Mesenchymal stem cell (in vitro differentiated cells and primary cell): ENCODE measurements at regions not wholly inside any gene's neighbourhood (a gene's known extent, or its start where the extent isn't known, plus 50 kb on each side); places are given as distances from the start of the nearest gene placed in this dataset.
"Not testable (repeated sequence)": the region's sequence is repeated elsewhere in the genome, so short reads cannot be mapped to it uniquely, and the experiment has no call there.

Experiments
- DNase-seq: peaks from one replicate; pipeline ENCODE4 v3.0.0-alpha.2; 2013
- H2AFZ ChIP-seq: one replicate; pipeline ENCODE4 v1.6.1; 2013; ENCODE audit warnings: low read depth, mild to moderate bottlenecking, control low read depth, inconsistent platforms, low read length, moderate library complexity
- H2AK5ac ChIP-seq: 2 replicates; pipeline ENCODE4 v1.6.1; 2013; ENCODE audit warnings: low read length, moderate library complexity, mild to moderate bottlenecking, inconsistent platforms; ENCODE audit not compliant: severe bottlenecking
- H2BK120ac ChIP-seq: one replicate; pipeline ENCODE4 v1.6.1; 2013; ENCODE audit warnings: low read depth, mild to moderate bottlenecking, inconsistent platforms, low read length, moderate library complexity
- H2BK12ac ChIP-seq, 2 experiments: one replicate each; pipeline ENCODE4 v1.6.1; 2013; ENCODE audit warnings: inconsistent platforms in 2 of 2, low read length in 2 of 2, mild to moderate bottlenecking in 2 of 2, moderate library complexity in 2 of 2, control low read depth in 1 of 2
- H2BK15ac ChIP-seq: one replicate; pipeline ENCODE4 v1.6.1; 2013; ENCODE audit warnings: mild to moderate bottlenecking, low read depth, inconsistent platforms; ENCODE audit not compliant: poor library complexity, severe bottlenecking
- H2BK5ac ChIP-seq: 2 replicates; pipeline ENCODE4 v1.6.1; 2013; ENCODE audit warnings: low read depth, mild to moderate bottlenecking, low read length, control low read depth, inconsistent platforms; ENCODE audit not compliant: poor library complexity, severe bottlenecking
- H3K14ac ChIP-seq, 2 experiments: one replicate each; pipeline ENCODE4 v1.6.1; 2013; ENCODE audit warnings: inconsistent platforms in 2 of 2, low read length in 2 of 2, control low read depth in 1 of 2, mild to moderate bottlenecking in 1 of 2, moderate library complexity in 1 of 2
- H3K18ac ChIP-seq, 2 experiments: one replicate each; pipeline ENCODE4 v1.6.1; 2013; ENCODE audit warnings: inconsistent platforms in 2 of 2, low read length in 2 of 2, control low read depth in 1 of 2, low read depth in 1 of 2, mild to moderate bottlenecking in 1 of 2
- H3K23ac ChIP-seq, 2 experiments: one replicate each; pipeline ENCODE4 v1.6.1; 2013; ENCODE audit warnings: inconsistent platforms in 2 of 2, low read length in 2 of 2, mild to moderate bottlenecking in 2 of 2, moderate library complexity in 2 of 2, control low read depth in 1 of 2
- H3K27ac ChIP-seq: 2 replicates; pipeline ENCODE4 v1.5.1; 2013; ENCODE audit warnings: mild to moderate bottlenecking, moderate library complexity, low read length, control low read depth, inconsistent platforms; ENCODE audit not compliant: poor library complexity, severe bottlenecking
- H3K27me3 ChIP-seq, 2 experiments: 2 replicates each; pipeline versions ENCODE4 v1.6.1 to v1.7.0; 2013; ENCODE audit warnings: low read length in 2 of 2, mild to moderate bottlenecking in 2 of 2, moderate library complexity in 2 of 2, control low read depth in 1 of 2, inconsistent platforms in 1 of 2; ENCODE audit not compliant: control insufficient read depth in 1 of 2, insufficient read depth in 1 of 2
- H3K36me3 ChIP-seq, 2 experiments: 2 replicates each; pipeline versions ENCODE4 v1.6.1 to v1.7.0; 2013; ENCODE audit warnings: low read length in 2 of 2, control low read depth in 1 of 2, inconsistent platforms in 1 of 2, low read depth in 1 of 2, mild to moderate bottlenecking in 1 of 2; ENCODE audit not compliant: insufficient read depth in 2 of 2, control insufficient read depth in 1 of 2
- H3K4ac ChIP-seq, 2 experiments: one replicate each; pipeline ENCODE4 v1.6.1; 2013; ENCODE audit warnings: inconsistent platforms in 2 of 2, low read length in 2 of 2, mild to moderate bottlenecking in 2 of 2, moderate library complexity in 2 of 2, control low read depth in 1 of 2, low read depth in 1 of 2
- H3K4me1 ChIP-seq: 2 replicates; pipeline ENCODE4 v1.6.1; 2013; ENCODE audit warnings: low read depth, low read length, control low read depth; ENCODE audit not compliant: control insufficient read depth, insufficient read depth
- H3K4me2 ChIP-seq: 2 replicates; pipeline ENCODE4 v1.6.1; 2013; ENCODE audit warnings: low read length, mild to moderate bottlenecking, inconsistent platforms; ENCODE audit not compliant: poor library complexity, severe bottlenecking
- H3K4me3 ChIP-seq, 2 experiments: 2 replicates each; pipeline versions ENCODE4 v1.5.1 to v1.7.0; 2013; ENCODE audit warnings: low read length in 2 of 2, mild to moderate bottlenecking in 2 of 2, control low read depth in 1 of 2, low read depth in 1 of 2; ENCODE audit not compliant: insufficient read depth in 1 of 2
- H3K79me1 ChIP-seq: replicated peaks from 2 replicates; pipeline ENCODE4 v1.6.1; 2013; ENCODE audit warnings: mild to moderate bottlenecking, control low read depth, low read length, inconsistent platforms; ENCODE audit not compliant: poor library complexity, severe bottlenecking
- H3K9ac ChIP-seq: 2 replicates; pipeline ENCODE4 v1.7.0; 2013; ENCODE audit warnings: mild to moderate bottlenecking, low read length, moderate library complexity
- H3K9me3 ChIP-seq: 2 replicates; pipeline ENCODE4 v1.7.0; 2013; ENCODE audit warnings: mild to moderate bottlenecking, low read length; ENCODE audit not compliant: control insufficient read depth
- H4K8ac ChIP-seq: one replicate; pipeline ENCODE4 v1.6.1; 2013; ENCODE audit warnings: inconsistent platforms, mild to moderate bottlenecking, low read length, moderate library complexity
- H4K91ac ChIP-seq: one replicate; pipeline ENCODE4 v1.6.1; 2013; ENCODE audit warnings: mild to moderate bottlenecking, low read length, inconsistent platforms
- WGBS: methylation state at CpG from one replicate; pipeline ENCODE4 v1.1.7; 2013; ENCODE audit warnings: mixed read lengths; 5-methylcytosine and 5-hydroxymethylcytosine counted together

- H3K18ac ChIP-seq, H2AFZ ChIP-seq, H3K27me3 ChIP-seq, H3K27ac ChIP-seq, H4K91ac ChIP-seq, H3K4ac ChIP-seq, H2AK5ac ChIP-seq, H3K23ac ChIP-seq, H3K9ac ChIP-seq, H3K79me1 ChIP-seq, H3K9me3 ChIP-seq, H3K4me3 ChIP-seq, H3K14ac ChIP-seq, H3K4me2 ChIP-seq, H3K36me3 ChIP-seq, H3K4me1 ChIP-seq, DNase-seq, H2BK120ac ChIP-seq, H2BK12ac ChIP-seq, H2BK5ac ChIP-seq, H2BK15ac ChIP-seq, H4K8ac ChIP-seq: not testable (repeated sequence)
- 42% methylated on average over 1 of the region's 1 CpG for WGBS
Measured at GRCh38 chr21:9969399-9969798, 552.0 kb upstream of the TPTE start.

- not testable (repeated sequence) for H3K36me3 ChIP-seq, H3K4ac ChIP-seq, H3K18ac ChIP-seq, DNase-seq, H2BK12ac ChIP-seq, H3K9ac ChIP-seq, H3K79me1 ChIP-seq, H3K23ac ChIP-seq, H2AFZ ChIP-seq, H3K4me1 ChIP-seq, H3K27me3 ChIP-seq, H3K27ac ChIP-seq, H3K9me3 ChIP-seq, H3K4me3 ChIP-seq, H2BK15ac ChIP-seq, H3K14ac ChIP-seq, H2BK120ac ChIP-seq, H4K91ac ChIP-seq, H2AK5ac ChIP-seq, H3K4me2 ChIP-seq, H2BK5ac ChIP-seq, H4K8ac ChIP-seq
- no CpG with 5 or more reads among the region's 1 CpG for WGBS
Measured at GRCh38 chr21:9972018-9972417, 549.4 kb upstream of the TPTE start.

- H2BK5ac ChIP-seq, H2BK15ac ChIP-seq, H3K4ac ChIP-seq, H3K4me1 ChIP-seq, H3K9me3 ChIP-seq, H3K4me2 ChIP-seq, H2BK12ac ChIP-seq, H2BK120ac ChIP-seq, H3K9ac ChIP-seq, H3K36me3 ChIP-seq, H3K23ac ChIP-seq, H2AFZ ChIP-seq, H3K27ac ChIP-seq, H4K91ac ChIP-seq, H2AK5ac ChIP-seq, H3K4me3 ChIP-seq, H3K14ac ChIP-seq, DNase-seq, H3K27me3 ChIP-seq, H3K79me1 ChIP-seq, H4K8ac ChIP-seq, H3K18ac ChIP-seq: not testable (repeated sequence)
- WGBS, result 61% methylated on average over 4 of the region's 4 CpGs
Measured at GRCh38 chr21:9978371-9978770, 543.0 kb upstream of the TPTE start.

GRCh38 chr21:9997507-9997906, 523.9 kb upstream of the TPTE start:
- DNase-seq, H3K27ac ChIP-seq, H3K4me3 ChIP-seq, H3K4ac ChIP-seq, H4K91ac ChIP-seq, H3K79me1 ChIP-seq, H3K27me3 ChIP-seq, H2AFZ ChIP-seq, H4K8ac ChIP-seq, H3K36me3 ChIP-seq, H2AK5ac ChIP-seq, H2BK120ac ChIP-seq, H3K4me1 ChIP-seq, H3K9ac ChIP-seq, H3K14ac ChIP-seq, H2BK5ac ChIP-seq, H3K4me2 ChIP-seq, H3K18ac ChIP-seq, H2BK12ac ChIP-seq, H2BK15ac ChIP-seq, H3K9me3 ChIP-seq, H3K23ac ChIP-seq: not testable (repeated sequence)
- WGBS, result 22% methylated on average over 1 of the region's 2 CpGs
